Kidney (tissue), 13 donors: ENCODE measurements at regions not wholly inside any gene's neighbourhood (a gene's known extent, or its start where the extent isn't known, plus 50 kb on each side); places are given as distances from the start of the nearest gene placed in this dataset.

Experiments used
- DNase-seq, 5 donors: peaks; one replicate each; pipeline ENCODE4 v3.0.0-alpha.2; 2013 to 2020
- FAIRE-seq: peaks from 2 replicates; lab custom pipeline; 2012; peaks lifted over from hg19 to GRCh38; lab: Jason Lieb, UNC
- H3K27ac ChIP-seq, 2 donors: one replicate each; pipeline ENCODE4 v1.7.0; 2013; ENCODE audit warnings: low read depth in 2 of 2, low read length in 2 of 2, inconsistent platforms in 1 of 2
- H3K27me3 ChIP-seq: one replicate; pipeline ENCODE4 v1.7.1; 2013; ENCODE audit warnings: low read length, inconsistent platforms; ENCODE audit not compliant: control insufficient read depth, insufficient read depth
- H3K36me3 ChIP-seq, 3 donors: one replicate each; pipeline versions ENCODE4 v1.7.0 to v1.7.1; 2013; ENCODE audit warnings: low read length in 3 of 3, control low read depth in 1 of 3, inconsistent platforms in 1 of 3; ENCODE audit not compliant: insufficient read depth in 3 of 3, control insufficient read depth in 2 of 3
- H3K4me1 ChIP-seq, 3 donors: one replicate each; pipeline versions ENCODE4 v1.7.0 to v1.7.1; 2013; ENCODE audit warnings: low read length in 3 of 3, inconsistent platforms in 1 of 3, low read depth in 1 of 3; ENCODE audit not compliant: control insufficient read depth in 2 of 3, insufficient read depth in 2 of 3
- H3K4me3 ChIP-seq, 3 donors: one replicate each; pipeline versions ENCODE4 v1.7.0 to v1.8.1; 2013; ENCODE audit warnings: low read length in 3 of 3, control low read depth in 1 of 3, inconsistent platforms in 1 of 3
- H3K9ac ChIP-seq, 3 donors: one replicate each; pipeline versions ENCODE4 v1.7.0 to v1.7.1; 2013; ENCODE audit warnings: low read length in 3 of 3, control low read depth in 1 of 3, inconsistent platforms in 1 of 3
- H3K9me3 ChIP-seq, 3 donors: one replicate each; pipeline versions ENCODE4 v1.7.0 to v1.7.1; 2013; ENCODE audit warnings: low read length in 3 of 3, control low read depth in 1 of 3, inconsistent platforms in 1 of 3; ENCODE audit not compliant: control insufficient read depth in 2 of 3, insufficient read depth in 1 of 3
- CTCF ChIP-seq: IDR thresholded peaks from 3 replicates; pipeline ENCODE4 v1.5.1; 2012; ENCODE audit warnings: mild to moderate bottlenecking, moderate library complexity, borderline replicate concordance; ENCODE audit not compliant: insufficient read depth; ENCODE audit errors: extremely low read depth
- intact Hi-C: fragments of 100-400 bp; cut with DNase I; formaldehyde crosslinking; loops from one replicate; pipeline ENCODE4 v1.11.1; 2022
- donor health status: control.
- donor health status: control.
- donor health status: control.
- donor health status: control.
- donor health status: control.
- donor health status: DM: yes; HTN: yes; CAD: no.
- donor health status: Normal renal cell carcinoma (clear cell type).

- intact Hi-C loops, result no loop called here
- Histone ChIP-seq H3K27me3 (no peaks in the 10 kb centered on the region), H3K4me3 (no peak overlapping the region), H3K9ac (no peak overlapping the region), H3K9me3 (no peaks in the 10 kb centered on the region), H3K27ac (no peak overlapping the region), H3K36me3 (no peaks in the 10 kb centered on the region), H3K4me1 (no peaks in the 10 kb centered on the region)
- no peak for DNase-seq
- TF ChIP-seq CTCF, result no peak
- no peak for FAIRE-seq
Observed at GRCh38 chr12:40561395-40561966, 130.8 kb upstream of the CNTN1 start.

GRCh38 chr12:40565029-40565633 lies 127.1 kb upstream of the CNTN1 start:
- Histone ChIP-seq H3K4me3 (no peak overlapping the region), H3K4me1 (no peaks in the 10 kb centered on the region), H3K9me3 (no peaks in the 10 kb centered on the region), H3K27me3 (no peaks in the 10 kb centered on the region), H3K9ac (no peak overlapping the region), H3K27ac (no peak overlapping the region), H3K36me3 (no peaks in the 10 kb centered on the region)
- DNase-seq (no peak), FAIRE-seq (no peak)
- intact Hi-C loops, result no loop called here
- TF ChIP-seq CTCF, result no peak

GRCh38 chr12:40566271-40566670 lies 126.0 kb upstream of the CNTN1 start:
- no peaks in the 10 kb centered on the region for H3K4me1 ChIP-seq
- no peaks in the 10 kb centered on the region for H3K27me3 ChIP-seq
- TF ChIP-seq CTCF, result no peak
- no peaks in the 10 kb centered on the region for H3K36me3 ChIP-seq
- H3K9ac ChIP-seq, result no peak overlapping the region
- H3K4me3 ChIP-seq, result no peak overlapping the region
- intact Hi-C loops, result no loop called here
- FAIRE-seq, result no peak
- no peak for DNase-seq
- no peak overlapping the region for H3K27ac ChIP-seq
- H3K9me3 ChIP-seq, result no peaks in the 10 kb centered on the region
